ENCODE measurements at regions not wholly inside any gene's neighbourhood (a gene's known extent, or its start where the extent isn't known, plus 50 kb on each side); places are given as distances from the start of the nearest gene placed in this dataset.

- no peaks in the 10 kb centered on the region for H3K4me1 Mint-ChIP-seq (ENCODE audit: low read depth)
- H3K4me3 Mint-ChIP-seq = no peak overlapping the region
- H3K27me3 Mint-ChIP-seq (ENCODE audit: low read depth) = no peaks in the 10 kb centered on the region
- H3K36me3 Mint-ChIP-seq (ENCODE audit: low read depth) = no peaks in the 10 kb centered on the region
- no peaks in the 10 kb centered on the region for H3K9me3 Mint-ChIP-seq
- no peak overlapping the region for H3K27ac Mint-ChIP-seq
Measured at GRCh38 chr5:119814655-119815054, 185.3 kb downstream of the FAM170A start.

- H3K36me3 Mint-ChIP-seq (ENCODE audit: low read depth) = no peaks in the 10 kb centered on the region
- H3K27me3 Mint-ChIP-seq (ENCODE audit: low read depth) = no peaks in the 10 kb centered on the region
- no peak overlapping the region for H3K4me3 Mint-ChIP-seq
- H3K4me1 Mint-ChIP-seq (ENCODE audit: low read depth) = no peaks in the 10 kb centered on the region
- no peaks in the 10 kb centered on the region for H3K9me3 Mint-ChIP-seq
- no peak overlapping the region for H3K27ac Mint-ChIP-seq
Measured at GRCh38 chr5:119816055-119816454, 186.7 kb downstream of the FAM170A start.

GRCh38 chr5:119820016-119820415 lies 190.7 kb downstream of the FAM170A start:
- Mint-ChIP-seq H3K27ac (no peak overlapping the region), H3K36me3 (ENCODE audit: low read depth) (no peaks in the 10 kb centered on the region), H3K27me3 (ENCODE audit: low read depth) (no peaks in the 10 kb centered on the region), H3K4me3 (no peak overlapping the region), H3K4me1 (ENCODE audit: low read depth) (no peaks in the 10 kb centered on the region), H3K9me3 (no peaks in the 10 kb centered on the region)

GRCh38 chr5:119820608-119821007 lies 191.2 kb downstream of the FAM170A start:
- Mint-ChIP-seq H3K27me3 (ENCODE audit: low read depth) (no peaks in the 10 kb centered on the region), H3K9me3 (no peaks in the 10 kb centered on the region), H3K4me1 (ENCODE audit: low read depth) (no peaks in the 10 kb centered on the region), H3K36me3 (ENCODE audit: low read depth) (no peaks in the 10 kb centered on the region), H3K27ac (no peak overlapping the region), H3K4me3 (no peak overlapping the region)

- no peak overlapping the region for H3K4me3 Mint-ChIP-seq
- no peaks in the 10 kb centered on the region for H3K36me3 Mint-ChIP-seq (ENCODE audit: low read depth)
- no peaks in the 10 kb centered on the region for H3K27me3 Mint-ChIP-seq (ENCODE audit: low read depth)
- no peaks in the 10 kb centered on the region for H3K4me1 Mint-ChIP-seq (ENCODE audit: low read depth)
- H3K9me3 Mint-ChIP-seq = no peaks in the 10 kb centered on the region
- H3K27ac Mint-ChIP-seq = no peak overlapping the region
Measured at GRCh38 chr5:119828541-119828940, 199.2 kb downstream of the FAM170A start.

- Mint-ChIP-seq H3K27ac (no peak overlapping the region), H3K4me3 (no peak overlapping the region), H3K4me1 (ENCODE audit: low read depth) (no peaks in the 10 kb centered on the region), H3K36me3 (ENCODE audit: low read depth) (no peaks in the 10 kb centered on the region), H3K9me3 (no peaks in the 10 kb centered on the region), H3K27me3 (ENCODE audit: low read depth) (no peaks in the 10 kb centered on the region)
Measured at GRCh38 chr5:119829341-119829740, 200.0 kb downstream of the FAM170A start.

GRCh38 chr5:119833176-119833575 lies 203.8 kb downstream of the FAM170A start:
- no peaks in the 10 kb centered on the region for H3K36me3 Mint-ChIP-seq (ENCODE audit: low read depth)
- no peaks in the 10 kb centered on the region for H3K4me1 Mint-ChIP-seq (ENCODE audit: low read depth)
- H3K27me3 Mint-ChIP-seq (ENCODE audit: low read depth) = no peaks in the 10 kb centered on the region
- no peak overlapping the region for H3K4me3 Mint-ChIP-seq
- no peaks in the 10 kb centered on the region for H3K9me3 Mint-ChIP-seq
- no peak overlapping the region for H3K27ac Mint-ChIP-seq

GRCh38 chr5:119840175-119840574 lies 210.8 kb downstream of the FAM170A start:
- H3K27ac Mint-ChIP-seq = no peak overlapping the region
- H3K4me1 Mint-ChIP-seq (ENCODE audit: low read depth) = no peaks in the 10 kb centered on the region
- H3K9me3 Mint-ChIP-seq = no peaks in the 10 kb centered on the region
- no peaks in the 10 kb centered on the region for H3K27me3 Mint-ChIP-seq (ENCODE audit: low read depth)
- no peak overlapping the region for H3K4me3 Mint-ChIP-seq
- H3K36me3 Mint-ChIP-seq (ENCODE audit: low read depth) = no peaks in the 10 kb centered on the region

GRCh38 chr5:119852140-119852539 lies 222.8 kb downstream of the FAM170A start:
- no peaks in the 10 kb centered on the region for H3K4me1 Mint-ChIP-seq (ENCODE audit: low read depth)
- H3K27ac Mint-ChIP-seq = no peak overlapping the region
- no peaks in the 10 kb centered on the region for H3K36me3 Mint-ChIP-seq (ENCODE audit: low read depth)
- H3K27me3 Mint-ChIP-seq (ENCODE audit: low read depth) = no peaks in the 10 kb centered on the region
- H3K4me3 Mint-ChIP-seq = no peak overlapping the region
- no peaks in the 10 kb centered on the region for H3K9me3 Mint-ChIP-seq

- no peak overlapping the region for H3K4me3 Mint-ChIP-seq
- H3K4me1 Mint-ChIP-seq (ENCODE audit: low read depth) = no peaks in the 10 kb centered on the region
- H3K9me3 Mint-ChIP-seq = no peaks in the 10 kb centered on the region
- H3K27me3 Mint-ChIP-seq (ENCODE audit: low read depth) = no peaks in the 10 kb centered on the region
- H3K36me3 Mint-ChIP-seq (ENCODE audit: low read depth) = no peaks in the 10 kb centered on the region
- no peak overlapping the region for H3K27ac Mint-ChIP-seq
Measured at GRCh38 chr5:119860463-119860862, 231.1 kb downstream of the FAM170A start.

- H3K36me3 Mint-ChIP-seq (ENCODE audit: low read depth) = no peaks in the 10 kb centered on the region
- H3K4me3 Mint-ChIP-seq = no peak overlapping the region
- H3K27me3 Mint-ChIP-seq (ENCODE audit: low read depth) = no peaks in the 10 kb centered on the region
- H3K9me3 Mint-ChIP-seq = no peaks in the 10 kb centered on the region
- H3K4me1 Mint-ChIP-seq (ENCODE audit: low read depth) = no peaks in the 10 kb centered on the region
- H3K27ac Mint-ChIP-seq = no peak overlapping the region
Measured at GRCh38 chr5:119862619-119863018, 233.3 kb downstream of the FAM170A start.

GRCh38 chr5:119864286-119864685 lies 234.9 kb downstream of the FAM170A start:
- Mint-ChIP-seq H3K27me3 (ENCODE audit: low read depth) (no peaks in the 10 kb centered on the region), H3K36me3 (ENCODE audit: low read depth) (no peaks in the 10 kb centered on the region), H3K9me3 (no peaks in the 10 kb centered on the region), H3K27ac (no peak overlapping the region), H3K4me3 (no peak overlapping the region), H3K4me1 (ENCODE audit: low read depth) (no peaks in the 10 kb centered on the region)

- Mint-ChIP-seq H3K4me3 (no peak overlapping the region), H3K9me3 (no peaks in the 10 kb centered on the region), H3K27me3 (ENCODE audit: low read depth) (no peaks in the 10 kb centered on the region), H3K27ac (no peak overlapping the region), H3K36me3 (ENCODE audit: low read depth) (no peaks in the 10 kb centered on the region), H3K4me1 (ENCODE audit: low read depth) (no peaks in the 10 kb centered on the region)
Measured at GRCh38 chr5:119873611-119874010, 244.3 kb downstream of the FAM170A start.

- H3K4me1 Mint-ChIP-seq (ENCODE audit: low read depth) = no peaks in the 10 kb centered on the region
- H3K4me3 Mint-ChIP-seq = no peak overlapping the region
- no peaks in the 10 kb centered on the region for H3K9me3 Mint-ChIP-seq
- H3K27me3 Mint-ChIP-seq (ENCODE audit: low read depth) = no peaks in the 10 kb centered on the region
- H3K27ac Mint-ChIP-seq = no peak overlapping the region
- H3K36me3 Mint-ChIP-seq (ENCODE audit: low read depth) = no peaks in the 10 kb centered on the region
Measured at GRCh38 chr5:119876522-119876921, 247.2 kb downstream of the FAM170A start.

- Mint-ChIP-seq H3K9me3 (no peaks in the 10 kb centered on the region), H3K36me3 (ENCODE audit: low read depth) (no peaks in the 10 kb centered on the region), H3K4me3 (no peak overlapping the region), H3K4me1 (ENCODE audit: low read depth) (no peaks in the 10 kb centered on the region), H3K27ac (no peak overlapping the region), H3K27me3 (ENCODE audit: low read depth) (no peaks in the 10 kb centered on the region)
Measured at GRCh38 chr5:119878712-119879111, 249.4 kb downstream of the FAM170A start.

- no peaks in the 10 kb centered on the region for H3K27me3 Mint-ChIP-seq (ENCODE audit: low read depth)
- H3K27ac Mint-ChIP-seq = no peak overlapping the region
- H3K9me3 Mint-ChIP-seq = no peaks in the 10 kb centered on the region
- H3K4me1 Mint-ChIP-seq (ENCODE audit: low read depth) = no peaks in the 10 kb centered on the region
- no peaks in the 10 kb centered on the region for H3K36me3 Mint-ChIP-seq (ENCODE audit: low read depth)
- no peak overlapping the region for H3K4me3 Mint-ChIP-seq
Measured at GRCh38 chr5:119879446-119879845, 250.1 kb downstream of the FAM170A start.

All from T-helper 1 cell treated with Interleukin-12 subunit alpha and Interleukin-12 subunit beta and Interleukin-4 antibody, amounts not matched to agents 30 μg/mL and 1 μg/mL, for 36 hours (primary cell).